IgD-negative memory B cell (primary cell): ENCODE measurements at regions not wholly inside any gene's neighbourhood (a gene's known extent, or its start where the extent isn't known, plus 50 kb on each side); places are given as distances from the start of the nearest gene placed in this dataset.

Experiments
- H3K27ac Mint-ChIP-seq, 3 donors: one replicate each; pipeline ENCODE4 v1.8.0; 2020 to 2022; ENCODE audit warnings: mild to moderate bottlenecking in 3 of 3, mixed read lengths in 3 of 3, moderate library complexity in 1 of 3
- H3K27me3 Mint-ChIP-seq: one replicate; pipeline ENCODE4 v1.8.0; 2021; ENCODE audit warnings: mixed read lengths
- H3K36me3 Mint-ChIP-seq: one replicate; pipeline ENCODE4 v1.8.0; 2020; ENCODE audit warnings: mild to moderate bottlenecking, mixed read lengths
- H3K4me1 Mint-ChIP-seq, 3 donors: one replicate each; pipeline ENCODE4 v1.8.0; 2020 to 2022; ENCODE audit warnings: mixed read lengths in 3 of 3, mild to moderate bottlenecking in 1 of 3
- H3K4me3 Mint-ChIP-seq, 4 donors: one replicate each; pipeline ENCODE4 v1.8.0; 2020 to 2022; ENCODE audit warnings: mild to moderate bottlenecking in 4 of 4, mixed read lengths in 4 of 4, moderate library complexity in 3 of 4
- H3K9me3 Mint-ChIP-seq, 3 donors: one replicate each; pipeline ENCODE4 v1.8.0; 2020 to 2021; ENCODE audit warnings: mixed read lengths in 3 of 3, mild to moderate bottlenecking in 1 of 3

- H3K36me3 Mint-ChIP-seq = no peaks in the 10 kb centered on the region
- H3K9me3 Mint-ChIP-seq = peaks cover 2 to 5% (median 3%) of the 10 kb centered on the region in 3 donors
- peaks cover 1% of the 10 kb centered on the region for H3K27me3 Mint-ChIP-seq
- H3K4me3 Mint-ChIP-seq = no peak overlapping the region
- no peaks in the 10 kb centered on the region for H3K4me1 Mint-ChIP-seq
- no peak overlapping the region for H3K27ac Mint-ChIP-seq
Observed at GRCh38 chr1:82329226-82329625, 528.5 kb downstream of the ADGRL2 start.

GRCh38 chr1:82323144-82323841, 522.6 kb downstream of the ADGRL2 start:
- Mint-ChIP-seq H3K9me3 (peaks cover 0 to 2% (median 0%) of the 10 kb centered on the region in 3 donors), H3K27ac (no peak overlapping the region), H3K4me3 (no peak overlapping the region), H3K36me3 (no peaks in the 10 kb centered on the region), H3K4me1 (no peaks in the 10 kb centered on the region), H3K27me3 (peaks cover 1% of the 10 kb centered on the region)

GRCh38 chr1:82321794-82322193, 521.1 kb downstream of the ADGRL2 start:
- Mint-ChIP-seq H3K4me3 (no peak overlapping the region), H3K4me1 (no peaks in the 10 kb centered on the region), H3K27me3 (peaks cover 1% of the 10 kb centered on the region), H3K36me3 (no peaks in the 10 kb centered on the region), H3K27ac (no peak overlapping the region), H3K9me3 (peaks cover 0 to 2% (median 0%) of the 10 kb centered on the region in 3 donors)

- Mint-ChIP-seq H3K36me3 (no peaks in the 10 kb centered on the region), H3K27ac (no peak overlapping the region), H3K4me1 (no peaks in the 10 kb centered on the region)
Observed at GRCh38 chr1:82319546-82319945, 518.8 kb downstream of the ADGRL2 start.

GRCh38 chr1:82318921-82319320, 518.2 kb downstream of the ADGRL2 start:
- H3K27ac Mint-ChIP-seq = no peak overlapping the region
- H3K9me3 Mint-ChIP-seq = no peaks in the 10 kb centered on the region
- H3K4me1 Mint-ChIP-seq = no peaks in the 10 kb centered on the region
- no peak overlapping the region for H3K4me3 Mint-ChIP-seq
- H3K27me3 Mint-ChIP-seq = no peaks in the 10 kb centered on the region
- H3K36me3 Mint-ChIP-seq = no peaks in the 10 kb centered on the region

More at GRCh38 chr1:82319546-82319945, 518.8 kb downstream of the ADGRL2 start:
- Mint-ChIP-seq H3K9me3 (no peaks in the 10 kb centered on the region), H3K27me3 (no peaks in the 10 kb centered on the region), H3K4me3 (no peak overlapping the region)

- no peaks in the 10 kb centered on the region for H3K36me3 Mint-ChIP-seq
- H3K9me3 Mint-ChIP-seq = no peaks in the 10 kb centered on the region
- no peak overlapping the region for H3K27ac Mint-ChIP-seq
- H3K27me3 Mint-ChIP-seq = no peaks in the 10 kb centered on the region
- no peaks in the 10 kb centered on the region for H3K4me1 Mint-ChIP-seq
- no peak overlapping the region for H3K4me3 Mint-ChIP-seq
Observed at GRCh38 chr1:82318265-82318664, 517.5 kb downstream of the ADGRL2 start.

GRCh38 chr1:82317671-82318070, 516.9 kb downstream of the ADGRL2 start:
- Mint-ChIP-seq H3K36me3 (peaks cover 1% of the 10 kb centered on the region), H3K4me3 (no peak overlapping the region), H3K27me3 (no peaks in the 10 kb centered on the region), H3K9me3 (no peaks in the 10 kb centered on the region), H3K4me1 (no peaks in the 10 kb centered on the region), H3K27ac (no peak overlapping the region)

- Mint-ChIP-seq H3K4me1 (no peaks in the 10 kb centered on the region), H3K36me3 (no peaks in the 10 kb centered on the region), H3K27me3 (no peaks in the 10 kb centered on the region), H3K27ac (no peak overlapping the region), H3K4me3 (no peak overlapping the region), H3K9me3 (peaks cover 0 to 8% (median 2%) of the 10 kb centered on the region in 3 donors)
Observed at GRCh38 chr1:82299656-82300055, 498.9 kb downstream of the ADGRL2 start.

- no peaks in the 10 kb centered on the region for H3K27me3 Mint-ChIP-seq
- no peak overlapping the region for H3K4me3 Mint-ChIP-seq
- H3K9me3 Mint-ChIP-seq = peaks cover 0 to 8% (median 2%) of the 10 kb centered on the region in 3 donors
- no peaks in the 10 kb centered on the region for H3K4me1 Mint-ChIP-seq
- H3K36me3 Mint-ChIP-seq = no peaks in the 10 kb centered on the region
- H3K27ac Mint-ChIP-seq = no peak overlapping the region
Observed at GRCh38 chr1:82299056-82299455, 498.3 kb downstream of the ADGRL2 start.

- no peaks in the 10 kb centered on the region for H3K36me3 Mint-ChIP-seq
- H3K27me3 Mint-ChIP-seq = no peaks in the 10 kb centered on the region
- H3K9me3 Mint-ChIP-seq = peaks cover 0 to 5% (median 2%) of the 10 kb centered on the region in 3 donors
- H3K27ac Mint-ChIP-seq = no peak overlapping the region
- no peak overlapping the region for H3K4me3 Mint-ChIP-seq
- H3K4me1 Mint-ChIP-seq = no peaks in the 10 kb centered on the region
Observed at GRCh38 chr1:82297139-82297896, 496.6 kb downstream of the ADGRL2 start.

- H3K36me3 Mint-ChIP-seq = no peaks in the 10 kb centered on the region
- no peak overlapping the region for H3K4me3 Mint-ChIP-seq
- H3K4me1 Mint-ChIP-seq = no peaks in the 10 kb centered on the region
- no peaks in the 10 kb centered on the region for H3K9me3 Mint-ChIP-seq
- H3K27ac Mint-ChIP-seq = no peak overlapping the region
- H3K27me3 Mint-ChIP-seq = no peaks in the 10 kb centered on the region
Observed at GRCh38 chr1:82287556-82287955, 486.8 kb downstream of the ADGRL2 start.

- Mint-ChIP-seq H3K27ac (no peak overlapping the region), H3K4me1 (no peaks in the 10 kb centered on the region), H3K36me3 (peaks cover 1% of the 10 kb centered on the region), H3K4me3 (no peak overlapping the region), H3K9me3 (peaks cover 2 to 5% (median 3%) of the 10 kb centered on the region in 3 donors), H3K27me3 (no peaks in the 10 kb centered on the region)
Observed at GRCh38 chr1:82284213-82284612, 483.5 kb downstream of the ADGRL2 start.

- Mint-ChIP-seq H3K4me1 (no peaks in the 10 kb centered on the region), H3K4me3 (no peak overlapping the region), H3K36me3 (peaks cover 1% of the 10 kb centered on the region), H3K27me3 (no peaks in the 10 kb centered on the region), H3K27ac (no peak overlapping the region), H3K9me3 (peaks cover 2 to 5% (median 3%) of the 10 kb centered on the region in 3 donors)
Observed at GRCh38 chr1:82279241-82279640, 478.5 kb downstream of the ADGRL2 start.

- no peak overlapping the region for H3K27ac Mint-ChIP-seq
- no peak overlapping the region for H3K4me3 Mint-ChIP-seq
- H3K9me3 Mint-ChIP-seq = no peaks in the 10 kb centered on the region
- no peaks in the 10 kb centered on the region for H3K4me1 Mint-ChIP-seq
- H3K27me3 Mint-ChIP-seq = no peaks in the 10 kb centered on the region
- H3K36me3 Mint-ChIP-seq = no peaks in the 10 kb centered on the region
Observed at GRCh38 chr1:82273816-82274215, 473.1 kb downstream of the ADGRL2 start.

GRCh38 chr1:82269431-82269830, 468.7 kb downstream of the ADGRL2 start:
- Mint-ChIP-seq H3K27me3 (no peaks in the 10 kb centered on the region), H3K4me1 (no peaks in the 10 kb centered on the region), H3K9me3 (no peaks in the 10 kb centered on the region), H3K27ac (no peak overlapping the region), H3K36me3 (no peaks in the 10 kb centered on the region), H3K4me3 (no peak overlapping the region)

- no peaks in the 10 kb centered on the region for H3K4me1 Mint-ChIP-seq
- no peak overlapping the region for H3K27ac Mint-ChIP-seq
- no peak overlapping the region for H3K4me3 Mint-ChIP-seq
- H3K9me3 Mint-ChIP-seq = no peaks in the 10 kb centered on the region
- no peaks in the 10 kb centered on the region for H3K36me3 Mint-ChIP-seq
- H3K27me3 Mint-ChIP-seq = no peaks in the 10 kb centered on the region
Observed at GRCh38 chr1:82268826-82269225, 468.1 kb downstream of the ADGRL2 start.
